GM12891 (cell line): ENCODE measurements at regions not wholly inside any gene's neighbourhood (a gene's known extent, or its start where the extent isn't known, plus 50 kb on each side); places are given as distances from the start of the nearest gene placed in this dataset.

Experiments used
- PAX5 ChIP-seq: IDR thresholded peaks from 2 replicates; pipeline ENCODE4 v1.6.1; 2011; ENCODE audit warnings: low read length, moderate library complexity, mild to moderate bottlenecking; ENCODE audit not compliant: insufficient read depth, severe bottlenecking
- POLR2A ChIP-seq: IDR thresholded peaks from 2 replicates; pipeline ENCODE4 v1.6.1; 2011; ENCODE audit warnings: low read depth, low read length, control low read depth
- POLR2AphosphoS5 ChIP-seq: IDR thresholded peaks from 2 replicates; pipeline ENCODE4 v1.6.1; 2011; ENCODE audit warnings: low read depth, low read length, control low read depth
- SPI1 ChIP-seq: IDR thresholded peaks from 2 replicates; pipeline ENCODE4 v1.6.1; 2011; ENCODE audit warnings: low read depth, low read length, control low read depth
- TAF1 ChIP-seq: IDR thresholded peaks from 2 replicates; pipeline ENCODE4 v1.6.1; 2011; ENCODE audit warnings: low read depth, low read length, control low read depth

DNA sequence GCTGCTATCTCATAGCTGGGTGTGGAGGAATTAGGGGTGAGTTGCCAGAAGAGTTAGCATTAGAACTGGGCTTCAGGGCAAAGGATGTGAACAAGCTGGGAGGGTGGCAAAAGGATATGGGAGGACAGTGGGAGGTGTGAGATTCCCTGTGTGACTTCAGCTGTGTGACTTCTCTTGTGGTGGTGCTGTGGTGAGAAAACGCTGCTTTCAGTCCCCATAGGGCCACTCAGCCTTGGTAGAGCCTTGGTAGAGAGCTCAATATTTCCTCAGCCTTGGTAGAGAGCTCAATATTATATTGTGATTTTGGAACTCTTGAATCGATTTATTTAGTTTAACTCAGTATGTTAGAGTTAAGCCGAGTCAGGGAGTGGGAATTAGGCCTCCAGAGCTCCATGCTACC, 499.7 kb downstream of the EDEM1 start:
- no peak for TF ChIP-seq POLR2AphosphoS5
- no peak for TF ChIP-seq POLR2A
- no peak for TF ChIP-seq TAF1
- TF ChIP-seq SPI1 = no peak
- TF ChIP-seq PAX5 = no peak
